Stimulated activated CD4-positive, alpha-beta T cell treated with anti-CD3 and anti-CD28 coated beads, Interleukin-15, amount 100 ng/mL, for 24 hours (primary cell): ENCODE measurements at regions not wholly inside any gene's neighbourhood (a gene's known extent, or its start where the extent isn't known, plus 50 kb on each side); places are given as distances from the start of the nearest gene placed in this dataset.
"Not testable (repeated sequence)": the region's sequence is repeated elsewhere in the genome, so short reads cannot be mapped to it uniquely, and the experiment has no call there.

Experiments
- DNase-seq: peaks from one replicate; pipeline ENCODE4 v3.0.0-alpha.2; 2020

GRCh38 chr5:2112173-2113025 lies 229.7 kb upstream of the IRX4 start:
- DNase-seq, result no peak

- DNase-seq, result no peak
Measured at GRCh38 chr5:2111569-2112105, 228.9 kb upstream of the IRX4 start.

GRCh38 chr5:2110934-2111462 lies 228.3 kb upstream of the IRX4 start:
- DNase-seq, result no peak

- no peak for DNase-seq
Measured at GRCh38 chr5:2110137-2110933, 227.6 kb upstream of the IRX4 start.

- DNase-seq, result no peak
Measured at GRCh38 chr5:2109566-2109965, 226.8 kb upstream of the IRX4 start.

GRCh38 chr5:2106721-2107120 lies 224.0 kb upstream of the IRX4 start:
- DNase-seq, result no peak

GRCh38 chr5:2105141-2105540 lies 222.4 kb upstream of the IRX4 start:
- DNase-seq, result no peak

GRCh38 chr5:2103940-2104339 lies 221.2 kb upstream of the IRX4 start:
- no peak for DNase-seq

GRCh38 chr5:2102819-2103776 lies 220.4 kb upstream of the IRX4 start:
- DNase-seq, result no peak

- no peak for DNase-seq
Measured at GRCh38 chr5:2101685-2102084, 219.0 kb upstream of the IRX4 start.

GRCh38 chr5:2096887-2097505 lies 214.3 kb upstream of the IRX4 start:
- DNase-seq, result no peak

- no peak for DNase-seq
Measured at GRCh38 chr5:2095011-2095410, 212.3 kb upstream of the IRX4 start.

GRCh38 chr5:2094616-2094995 lies 211.9 kb upstream of the IRX4 start:
- no peak for DNase-seq

GRCh38 chr5:2093859-2094615 lies 211.3 kb upstream of the IRX4 start:
- DNase-seq, result no peak

- DNase-seq, result no peak
Measured at GRCh38 chr5:2091921-2092320, 209.2 kb upstream of the IRX4 start.

GRCh38 chr5:2087980-2088379 lies 205.3 kb upstream of the IRX4 start:
- no peak for DNase-seq

GRCh38 chr5:2075365-2075764 lies 192.6 kb upstream of the IRX4 start:
- DNase-seq, result no peak

GRCh38 chr5:2071562-2071961 lies 188.8 kb upstream of the IRX4 start:
- no peak for DNase-seq

- DNase-seq, result not testable (repeated sequence)
Measured at GRCh38 chr5:2070787-2071186, 188.1 kb upstream of the IRX4 start.

- no peak for DNase-seq
Measured at GRCh38 chr5:2068531-2068930, 185.8 kb upstream of the IRX4 start.

- DNase-seq, result no peak
Measured at GRCh38 chr5:2066373-2066772, 183.6 kb upstream of the IRX4 start.
